HepG2 (cell line): ENCODE measurements at regions not wholly inside any gene's neighbourhood (a gene's known extent, or its start where the extent isn't known, plus 50 kb on each side); places are given as distances from the start of the nearest gene placed in this dataset.

Source experiments
- ATAC-seq: fragments of 200-7000 bp; cut with Tn5 transposase; 3 replicates; pipeline ENCODE4 v1.9.1; 2020; ENCODE audit warnings: mild to moderate bottlenecking, moderate library complexity
- BruUV-seq: library from RNA; stranded (reverse); fragments of 400-500 nt; replicated peaks from 2 replicates; lab custom pipeline; 2021; lab: Mats Ljungman, UMichigan
- CTCF ChIA-PET: fragments of 300-600 bp; formaldehyde crosslinking; extraction: SDS; loops from one replicate; lab custom pipeline; 2021; ENCODE audit warnings: low total read pairs, inconsistent platforms, low intra/inter-chr PET ratio; lab: Yijun Ruan, JAX
- POLR2A ChIA-PET: fragments of 350-600 bp; sonication (Branson Sonifier 250); formaldehyde crosslinking; loops from one replicate; lab custom pipeline; 2020; ENCODE audit warnings: antibody characterized with exemption, inconsistent platforms; lab: Yijun Ruan, JAX
- DNase-seq: peaks from one replicate; pipeline ENCODE4 v3.0.0-alpha.2; 2015; ENCODE audit warnings: low spot score
- FAIRE-seq: peaks from 3 replicates; lab custom pipeline; 2011; peaks lifted over from hg19 to GRCh38; lab: Jason Lieb, UNC
- H2AFZ ChIP-seq: one replicate; pipeline ENCODE4 v1.6.1; 2011; ENCODE audit warnings: low read length, inconsistent platforms
- H3K27ac ChIP-seq: fragments of 300-600 bp; 3 replicates; pipeline ENCODE4 v1.8.0; 2011; ENCODE audit warnings: mixed run types, mild to moderate bottlenecking, mixed read lengths, low read length, inconsistent platforms; ENCODE audit not compliant: insufficient read depth; ENCODE audit errors: extremely low read length
- H3K27me3 ChIP-seq, 2 experiments: fragments of 200-600 bp in 1 of 2; 2 replicates in 1 of 2; 3 replicates in 1 of 2; pipeline versions ENCODE4 v1.6.0 to v1.8.0; 2011; ENCODE audit warnings: low read length in 2 of 2, mild to moderate bottlenecking in 2 of 2, moderate library complexity in 2 of 2, inconsistent platforms in 1 of 2; ENCODE audit not compliant: insufficient read depth in 2 of 2, control insufficient read depth in 1 of 2
- H3K36me3 ChIP-seq, 2 experiments: fragments of 200-600 bp in 1 of 2; replicated peaks in 1 of 2; 2 replicates in 1 of 2; 3 replicates in 1 of 2; pipeline versions ENCODE4 v1.5.1 to v1.8.0; 2011; ENCODE audit warnings: low read length in 2 of 2, inconsistent platforms in 1 of 2; ENCODE audit not compliant: insufficient read depth in 2 of 2, control insufficient read depth in 1 of 2
- H3K4me1 ChIP-seq: 2 replicates; pipeline ENCODE4 v1.5.1; 2012; ENCODE audit warnings: low read length, inconsistent platforms; ENCODE audit not compliant: insufficient read depth
- H3K4me2 ChIP-seq: 2 replicates; pipeline ENCODE4 v1.6.0; 2011; ENCODE audit warnings: low read depth, low read length, inconsistent platforms
- H3K4me3 ChIP-seq, 3 experiments: fragments of 200-600 bp in 1 of 3; sonication (generic), shearing (Covaris generic) in 1 of 3; replicated peaks in 1 of 3; 2 replicates each; pipeline ENCODE4 v1.5.1; 2011 to 2016; ENCODE audit warnings: low read length in 3 of 3, inconsistent platforms in 2 of 3, low read depth in 2 of 3, mild to moderate bottlenecking in 2 of 3, control low read depth in 1 of 3, mixed read lengths in 1 of 3; ENCODE audit not compliant: insufficient read depth in 1 of 3
- H3K79me2 ChIP-seq: one replicate; pipeline ENCODE4 v1.6.1; 2011; ENCODE audit warnings: low read length, inconsistent platforms; ENCODE audit not compliant: insufficient read depth
- H3K9ac ChIP-seq: 2 replicates; pipeline ENCODE4 v1.6.0; 2011; ENCODE audit warnings: mild to moderate bottlenecking, low read depth, low read length, inconsistent platforms; ENCODE audit not compliant: insufficient read depth
- H3K9me3 ChIP-seq: 2 replicates; pipeline ENCODE4 v1.5.1; 2012; ENCODE audit warnings: mild to moderate bottlenecking, low read length
- H4K20me1 ChIP-seq: 2 replicates; pipeline ENCODE4 v1.6.0; 2011; ENCODE audit warnings: inconsistent platforms, mild to moderate bottlenecking, low read length, moderate library complexity; ENCODE audit not compliant: insufficient read depth
- ARID4A ChIP-seq: sonication (generic); formaldehyde crosslinking; IDR thresholded peaks from 2 replicates; pipeline ENCODE4 v1.5.0; 2020; ENCODE audit warnings: mild to moderate bottlenecking, missing genetic modification reagents, borderline replicate concordance
- CREM ChIP-seq, 2 experiments: sonication (generic) in 1 of 2; formaldehyde crosslinking in 1 of 2; IDR thresholded peaks; 2 replicates each; pipeline versions ENCODE4 v1.4.0 to v1.6.1; 2016 to 2020; ENCODE audit warnings: antibody characterized with exemption in 1 of 2, mild to moderate bottlenecking in 1 of 2, missing genetic modification reagents in 1 of 2
- RERE ChIP-seq: IDR thresholded peaks from 2 replicates; pipeline ENCODE4 v1.6.1; 2016; ENCODE audit warnings: low read depth, missing genetic modification reagents, missing compliant biosample characterization
- ZBTB38 ChIP-seq: sonication (generic); formaldehyde crosslinking; IDR thresholded peaks from 2 replicates; pipeline ENCODE4 v1.5.1; 2020; ENCODE audit warnings: mild to moderate bottlenecking, missing genetic modification reagents
- ZNF230 ChIP-seq: sonication (generic); formaldehyde crosslinking; IDR thresholded peaks from 2 replicates; pipeline ENCODE4 v1.4.0; 2020; ENCODE audit warnings: mild to moderate bottlenecking, missing genetic modification reagents
- ZXDC ChIP-seq: sonication (generic); formaldehyde crosslinking; IDR thresholded peaks from 2 replicates; pipeline ENCODE4 v1.5.0; 2020; ENCODE audit warnings: mild to moderate bottlenecking, missing genetic modification reagents
- in situ Hi-C: cut with HindIII; loops from 2 replicates; pipeline ENCODE4 v1.10.0; 2017; ENCODE audit warnings: low pct_unique_long_range_greater_than_20kb; ENCODE audit not compliant: extremely low pct_ligation_motif_present
- intact Hi-C: fragments of 100-400 bp; cut with micrococcal nuclease; formaldehyde crosslinking; loops from one replicate; pipeline ENCODE4 v1.10.0; 2022; ENCODE audit not compliant: unreplicated experiment
- TF ChIP-seq, protein P1 (sequence below): sonication (generic); formaldehyde crosslinking; IDR thresholded peaks from 2 replicates; pipeline ENCODE4 v1.4.0; 2020; ENCODE audit warnings: missing genetic modification reagents
- TF ChIP-seq, protein P2 (sequence below): sonication (generic); IDR thresholded peaks from 2 replicates; pipeline ENCODE4 v1.6.1; 2016; ENCODE audit warnings: low read depth, borderline replicate concordance

DNA sequence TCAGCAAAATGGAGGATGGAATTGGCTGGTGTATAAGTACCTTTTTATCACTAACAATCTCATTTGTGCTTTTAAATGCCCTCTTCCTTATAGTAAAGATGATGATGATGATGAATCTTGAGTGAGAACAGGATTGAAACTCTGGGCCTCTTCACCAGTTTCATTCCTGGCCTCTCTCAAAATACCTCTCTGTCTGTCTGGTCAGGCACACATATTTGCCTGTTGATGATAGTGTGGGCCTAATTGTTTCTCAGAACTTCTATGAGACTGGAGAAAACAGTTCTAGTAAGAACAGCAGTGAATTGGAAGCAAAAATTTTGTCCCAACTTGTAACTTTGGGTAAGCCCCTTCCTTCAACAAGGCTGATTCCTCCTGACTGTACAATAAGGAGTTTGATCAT is 94.4 kb upstream of the RGS4 start:
- Histone ChIP-seq H2AFZ (no peak overlapping the region), H3K27me3 (no peaks in the 10 kb centered on the region; a peak in 1 of 5 replicates), H3K79me2 (no peaks in the 10 kb centered on the region), H4K20me1 (no peaks in the 10 kb centered on the region), H3K4me1 (no peaks in the 10 kb centered on the region), H3K4me2 (no peak overlapping the region), H3K4me3 (no peak overlapping the region), H3K9me3 (no peaks in the 10 kb centered on the region), H3K9ac (no peak overlapping the region), H3K27ac (no peak overlapping the region), H3K36me3 (no peaks in the 10 kb centered on the region)
- FAIRE-seq: no peak
- ChIA-PET POLR2A (no interaction called here), CTCF (no interaction called here)
- in situ Hi-C loops (no loop called here), intact Hi-C loops (no loop called here)
- DNase-seq: no peak
- no TSS peak for BruUV-seq
- no peak for ATAC-seq
- TF ChIP-seq, protein P1, sequence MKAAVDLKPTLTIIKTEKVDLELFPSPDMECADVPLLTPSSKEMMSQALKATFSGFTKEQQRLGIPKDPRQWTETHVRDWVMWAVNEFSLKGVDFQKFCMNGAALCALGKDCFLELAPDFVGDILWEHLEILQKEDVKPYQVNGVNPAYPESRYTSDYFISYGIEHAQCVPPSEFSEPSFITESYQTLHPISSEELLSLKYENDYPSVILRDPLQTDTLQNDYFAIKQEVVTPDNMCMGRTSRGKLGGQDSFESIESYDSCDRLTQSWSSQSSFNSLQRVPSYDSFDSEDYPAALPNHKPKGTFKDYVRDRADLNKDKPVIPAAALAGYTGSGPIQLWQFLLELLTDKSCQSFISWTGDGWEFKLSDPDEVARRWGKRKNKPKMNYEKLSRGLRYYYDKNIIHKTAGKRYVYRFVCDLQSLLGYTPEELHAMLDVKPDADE: no peak
- TF ChIP-seq ZNF230 (CRISPR knock-in tag) (no peak), ARID4A (CRISPR knock-in tag) (no peak), CREM (IDR thresholded peaks at IDR 0.05) (no peak), CREM (CRISPR knock-in tag; IDR thresholded peaks at IDR 0.05) (no peak), ZBTB38 (CRISPR knock-in tag) (no peak), ZXDC (no peak), RERE (CRISPR knock-in tag) (no peak)
- TF ChIP-seq, protein P2, sequence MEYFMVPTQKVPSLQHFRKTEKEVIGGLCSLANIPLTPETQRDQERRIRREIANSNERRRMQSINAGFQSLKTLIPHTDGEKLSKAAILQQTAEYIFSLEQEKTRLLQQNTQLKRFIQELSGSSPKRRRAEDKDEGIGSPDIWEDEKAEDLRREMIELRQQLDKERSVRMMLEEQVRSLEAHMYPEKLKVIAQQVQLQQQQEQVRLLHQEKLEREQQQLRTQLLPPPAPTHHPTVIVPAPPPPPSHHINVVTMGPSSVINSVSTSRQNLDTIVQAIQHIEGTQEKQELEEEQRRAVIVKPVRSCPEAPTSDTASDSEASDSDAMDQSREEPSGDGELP: no peak
